GM12878 (cell line): ENCODE measurements at regions not wholly inside any gene's neighbourhood (a gene's known extent, or its start where the extent isn't known, plus 50 kb on each side); places are given as distances from the start of the nearest gene placed in this dataset.

Experiments
- ATAC-seq: fragments of 200-7000 bp; cut with Tn5 transposase; 3 replicates; pipeline ENCODE4 v1.9.1; 2020; ENCODE audit warnings: mild to moderate bottlenecking, moderate library complexity
- BruUV-seq: library from RNA; stranded (reverse); fragments of 400-500 nt; replicated peaks from 2 replicates; lab custom pipeline; 2021; lab: Mats Ljungman, UMichigan
- CTCF ChIA-PET: fragments of 300-600 bp; sonication (Branson Sonifier 250); formaldehyde crosslinking; extraction: SDS; loops from one replicate; lab custom pipeline; 2021; ENCODE audit warnings: inconsistent platforms; lab: Yijun Ruan, JAX
- POLR2A ChIA-PET: fragments of 350-600 bp; formaldehyde crosslinking; extraction: SDS; loops from one replicate; lab custom pipeline; 2021; ENCODE audit warnings: inconsistent platforms; lab: Charles Lee
- RAD21 ChIA-PET: fragments of 300-600 bp; sonication (Branson Sonifier 250); formaldehyde crosslinking; loops from one replicate; lab custom pipeline; 2023; ENCODE audit warnings: antibody characterized with exemption; ENCODE audit not compliant: unreplicated experiment; lab: Charles Lee
- SMC1A ChIA-PET: fragments of 300-600 bp; sonication (Branson Sonifier 250); formaldehyde crosslinking; loops from one replicate; lab custom pipeline; 2023; ENCODE audit not compliant: unreplicated experiment, uncharacterized antibody; lab: Charles Lee
- DNase-seq: peaks from one replicate; pipeline ENCODE4 v3.0.0-alpha.2; 2011; ENCODE audit warnings: low read depth, low spot score
- FAIRE-seq: peaks from 3 replicates; lab custom pipeline; 2011; peaks lifted over from hg19 to GRCh38; lab: Jason Lieb, UNC
- H2AFZ ChIP-seq: 2 replicates; pipeline ENCODE4 v1.6.0; 2011; ENCODE audit warnings: low read depth, low read length, control low read depth; ENCODE audit not compliant: control insufficient read depth
- H3K27ac ChIP-seq: 2 replicates; pipeline ENCODE4 v1.5.1; 2011; ENCODE audit warnings: control low read depth; ENCODE audit not compliant: control insufficient read depth, insufficient read depth
- H3K27me3 ChIP-seq, 2 experiments: replicated peaks in 1 of 2; 2 replicates each; pipeline versions ENCODE4 v1.6.0 to v1.6.1; 2011; ENCODE audit warnings: low read length in 1 of 2; ENCODE audit not compliant: control insufficient read depth in 2 of 2, insufficient read depth in 2 of 2
- H3K36me3 ChIP-seq, 2 experiments: 2 replicates each; pipeline ENCODE4 v1.5.1; 2011; ENCODE audit warnings: low read length in 1 of 2; ENCODE audit not compliant: control insufficient read depth in 2 of 2, insufficient read depth in 2 of 2
- H3K4me1 ChIP-seq: 2 replicates; pipeline ENCODE4 v1.6.1; 2011; ENCODE audit warnings: mild to moderate bottlenecking, low read length, moderate library complexity, mixed read lengths; ENCODE audit not compliant: control insufficient read depth, insufficient read depth
- H3K4me2 ChIP-seq: 2 replicates; pipeline ENCODE4 v1.6.0; 2011; ENCODE audit warnings: control low read depth; ENCODE audit not compliant: control insufficient read depth, insufficient read depth
- H3K4me3 ChIP-seq: fragments of 200-600 bp; sonication (generic); 2 replicates; pipeline ENCODE4 v1.5.1; 2016
- H3K79me2 ChIP-seq: 2 replicates; pipeline ENCODE4 v1.6.0; 2011; ENCODE audit warnings: low read length; ENCODE audit not compliant: control insufficient read depth, insufficient read depth
- H3K9ac ChIP-seq: 2 replicates; pipeline ENCODE4 v1.8.0; 2011; ENCODE audit warnings: low read length, control low read depth, mixed read lengths; ENCODE audit not compliant: control insufficient read depth, insufficient read depth
- H3K9me3 ChIP-seq: replicated peaks from 3 replicates; pipeline ENCODE4 v1.5.1; 2011; ENCODE audit warnings: mild to moderate bottlenecking, low read length; ENCODE audit not compliant: control insufficient read depth, insufficient read depth
- H4K20me1 ChIP-seq: 2 replicates; pipeline ENCODE4 v1.6.0; 2011; ENCODE audit not compliant: control insufficient read depth, insufficient read depth
- DPF2 ChIP-seq: fragments of 450-650 bp; IDR thresholded peaks from 2 replicates; pipeline ENCODE4 v1.6.1; 2017; ENCODE audit warnings: mild to moderate bottlenecking
- JUND ChIP-seq: IDR thresholded peaks from 2 replicates; pipeline ENCODE4 v1.6.1; 2012; ENCODE audit warnings: low read depth, mild to moderate bottlenecking, low read length, improper control_type of control experiment, moderate library complexity
- KDM1A ChIP-seq: fragments of 200-600 bp; sonication (generic); IDR thresholded peaks from 2 replicates; pipeline ENCODE4 v1.6.1; 2016; ENCODE audit warnings: borderline replicate concordance
- RBBP5 ChIP-seq: fragments of 200-600 bp; sonication (generic); conservative IDR thresholded peaks from 2 replicates; pipeline ENCODE4 v1.6.1; 2016
- SKIL ChIP-seq: fragments of 450-650 bp; IDR thresholded peaks from 2 replicates; pipeline ENCODE4 v1.6.1; 2017; ENCODE audit warnings: mild to moderate bottlenecking, low read depth, inconsistent platforms; ENCODE audit not compliant: poor library complexity, severe bottlenecking
- TAF1 ChIP-seq: IDR thresholded peaks from 2 replicates; pipeline ENCODE4 v1.6.1; 2011; ENCODE audit warnings: mild to moderate bottlenecking, low read depth, low read length, borderline replicate concordance
- TCF12 ChIP-seq: IDR thresholded peaks from 2 replicates; pipeline ENCODE4 v1.6.1; 2011; ENCODE audit warnings: low read depth, mild to moderate bottlenecking, low read length
- TCF3 ChIP-seq: IDR thresholded peaks from 2 replicates; pipeline ENCODE4 v1.6.1; 2012; ENCODE audit warnings: low read depth, mild to moderate bottlenecking, low read length, borderline replicate concordance; ENCODE audit not compliant: insufficient read depth
- ZNF592 ChIP-seq: fragments of 450-650 bp; IDR thresholded peaks from 2 replicates; pipeline ENCODE4 v1.6.1; 2017; ENCODE audit warnings: mild to moderate bottlenecking, moderate library complexity
- ZSCAN29 ChIP-seq: fragments of 450-650 bp; IDR thresholded peaks from 2 replicates; pipeline ENCODE4 v1.6.1; 2017; ENCODE audit warnings: mild to moderate bottlenecking, moderate library complexity
- WGBS: methylation state at CpG from one replicate; pipeline ENCODE4 v1.1.6; 2016; ENCODE audit warnings: low lambda C conversion rate; ENCODE audit not compliant: insufficient replicate concordance, insufficient coverage; ENCODE audit errors: missing lambda C conversion rate; 5-methylcytosine and 5-hydroxymethylcytosine counted together
- in situ Hi-C: fragments of 300-500 bp; cut with MboI; formaldehyde crosslinking; loops from 9 replicates; pipeline ENCODE4 v1.14.3; 2018; ENCODE audit warnings: mixed read lengths
- intact Hi-C: fragments of 100-400 bp; cut with micrococcal nuclease; formaldehyde crosslinking; loops from one replicate; pipeline ENCODE4 v1.14.2; 2022; ENCODE audit not compliant: unreplicated experiment
- TF ChIP-seq, protein P1 (sequence below): IDR thresholded peaks from 2 replicates; pipeline ENCODE4 v1.6.1; 2012; ENCODE audit warnings: low read depth, low read length, improper control_type of control experiment

- TF ChIP-seq ZNF592 (no peak), SKIL (no peak), JUND (no peak)
- TF ChIP-seq, protein P1, sequence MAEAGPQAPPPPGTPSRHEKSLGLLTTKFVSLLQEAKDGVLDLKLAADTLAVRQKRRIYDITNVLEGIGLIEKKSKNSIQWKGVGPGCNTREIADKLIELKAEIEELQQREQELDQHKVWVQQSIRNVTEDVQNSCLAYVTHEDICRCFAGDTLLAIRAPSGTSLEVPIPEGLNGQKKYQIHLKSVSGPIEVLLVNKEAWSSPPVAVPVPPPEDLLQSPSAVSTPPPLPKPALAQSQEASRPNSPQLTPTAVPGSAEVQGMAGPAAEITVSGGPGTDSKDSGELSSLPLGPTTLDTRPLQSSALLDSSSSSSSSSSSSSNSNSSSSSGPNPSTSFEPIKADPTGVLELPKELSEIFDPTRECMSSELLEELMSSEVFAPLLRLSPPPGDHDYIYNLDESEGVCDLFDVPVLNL = no peak
Measured at GRCh38 chr2:238557431-238557830, 130.7 kb downstream of the ASB1 start (continued).

GRCh38 chr2:238557936-238558335, 131.2 kb downstream of the ASB1 start:
- Histone ChIP-seq H3K9me3 (no peaks in the 10 kb centered on the region), H3K9ac (no peak overlapping the region), H3K36me3 (no peaks in the 10 kb centered on the region), H3K4me3 (no peak overlapping the region), H3K27ac (no peak overlapping the region), H3K4me2 (no peak overlapping the region), H3K79me2 (no peaks in the 10 kb centered on the region), H3K4me1 (no peaks in the 10 kb centered on the region), H3K27me3 (no peaks in the 10 kb centered on the region; a peak in 1 of 4 replicates), H4K20me1 (no peaks in the 10 kb centered on the region), H2AFZ (no peak overlapping the region)
- ATAC-seq (no peak), FAIRE-seq (no peak), DNase-seq (no peak)
- BruUV-seq = no TSS peak
- ChIA-PET CTCF (no interaction called here), SMC1A (no interaction called here), POLR2A (no interaction called here), RAD21 (no interaction called here)
- in situ Hi-C loops = no loop called here
- intact Hi-C loops = no loop called here
- WGBS = 36% methylated on average over 11 of the region's 11 CpGs
- TF ChIP-seq RBBP5 = no peak
- TF ChIP-seq TCF3 = no peak
- TF ChIP-seq DPF2 = no peak
- TF ChIP-seq ZNF592 = no peak
- TF ChIP-seq KDM1A = no peak
- no peak for TF ChIP-seq TAF1
- TF ChIP-seq TCF12 = no peak
- TF ChIP-seq ZSCAN29 = no peak
